Adrenal gland (tissue), 5 donors: ENCODE measurements at regions not wholly inside any gene's neighbourhood (a gene's known extent, or its start where the extent isn't known, plus 50 kb on each side); places are given as distances from the start of the nearest gene placed in this dataset.

ENCODE experiments used
- POLR2A ChIP-seq, 2 donors: fragments of 450-650 bp; IDR thresholded peaks; one replicate each; pipeline ENCODE4 v1.6.1; 2017; ENCODE audit warnings: antibody characterized with exemption in 2 of 2, mild to moderate bottlenecking in 2 of 2, moderate library complexity in 1 of 2
- TF ChIP-seq, protein P1 (sequence below), 6 experiments: fragments of 450-650 bp in 4 of 6; fragments of 200-600 bp in 2 of 6; sonication (generic) in 1 of 6; IDR thresholded peaks; 1 replicate in 5 of 6; 2 replicates in 1 of 6; pipeline versions ENCODE4 v1.5.1 to v1.8.0; 2016 to 2021; ENCODE audit warnings: antibody characterized with exemption in 6 of 6, mild to moderate bottlenecking in 2 of 6, moderate library complexity in 1 of 6
- donor health status: DM: no; HTN: no; CAD: no.

DNA sequence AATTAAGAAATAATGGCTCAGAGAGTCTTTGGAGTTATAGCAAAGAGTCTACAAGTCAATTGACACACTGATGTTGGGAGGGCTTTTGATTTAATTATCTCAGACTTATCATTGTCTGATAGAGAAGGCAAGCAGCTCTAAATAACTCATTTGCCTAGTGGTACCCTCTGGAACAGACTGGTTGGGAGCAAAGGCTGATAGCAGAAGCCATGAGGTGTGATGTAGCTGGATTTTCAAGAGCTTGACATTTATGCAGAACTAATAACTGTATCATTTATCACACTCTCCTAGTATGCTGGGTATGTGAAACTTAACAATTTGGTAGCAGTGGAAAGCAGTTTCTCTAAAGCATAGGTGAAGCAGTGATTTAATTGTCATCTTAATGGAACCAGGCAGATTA lies 380.6 kb downstream of the TENT5A start:
- TF ChIP-seq, protein P1, sequence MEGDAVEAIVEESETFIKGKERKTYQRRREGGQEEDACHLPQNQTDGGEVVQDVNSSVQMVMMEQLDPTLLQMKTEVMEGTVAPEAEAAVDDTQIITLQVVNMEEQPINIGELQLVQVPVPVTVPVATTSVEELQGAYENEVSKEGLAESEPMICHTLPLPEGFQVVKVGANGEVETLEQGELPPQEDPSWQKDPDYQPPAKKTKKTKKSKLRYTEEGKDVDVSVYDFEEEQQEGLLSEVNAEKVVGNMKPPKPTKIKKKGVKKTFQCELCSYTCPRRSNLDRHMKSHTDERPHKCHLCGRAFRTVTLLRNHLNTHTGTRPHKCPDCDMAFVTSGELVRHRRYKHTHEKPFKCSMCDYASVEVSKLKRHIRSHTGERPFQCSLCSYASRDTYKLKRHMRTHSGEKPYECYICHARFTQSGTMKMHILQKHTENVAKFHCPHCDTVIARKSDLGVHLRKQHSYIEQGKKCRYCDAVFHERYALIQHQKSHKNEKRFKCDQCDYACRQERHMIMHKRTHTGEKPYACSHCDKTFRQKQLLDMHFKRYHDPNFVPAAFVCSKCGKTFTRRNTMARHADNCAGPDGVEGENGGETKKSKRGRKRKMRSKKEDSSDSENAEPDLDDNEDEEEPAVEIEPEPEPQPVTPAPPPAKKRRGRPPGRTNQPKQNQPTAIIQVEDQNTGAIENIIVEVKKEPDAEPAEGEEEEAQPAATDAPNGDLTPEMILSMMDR (IDR thresholded peaks at IDR 0.05), result no peak
- TF ChIP-seq POLR2A (IDR thresholded peaks at IDR 0.05), result no peak
